ENCODE measurements at regions not wholly inside any gene's neighbourhood (a gene's known extent, or its start where the extent isn't known, plus 50 kb on each side); places are given as distances from the start of the nearest gene placed in this dataset.

- TF ChIP-seq CTCF (IDR thresholded peaks at IDR 0.05) (peak; percentile 24 to 59 (median 47)), POLR2A (IDR thresholded peaks at IDR 0.05) (no peak)
Measured at GRCh38 chr2:3001615-3002560, 375.7 kb downstream of the EIPR1 start.
